ENCODE measurements at regions not wholly inside any gene's neighbourhood (a gene's known extent, or its start where the extent isn't known, plus 50 kb on each side); places are given as distances from the start of the nearest gene placed in this dataset.

DNA sequence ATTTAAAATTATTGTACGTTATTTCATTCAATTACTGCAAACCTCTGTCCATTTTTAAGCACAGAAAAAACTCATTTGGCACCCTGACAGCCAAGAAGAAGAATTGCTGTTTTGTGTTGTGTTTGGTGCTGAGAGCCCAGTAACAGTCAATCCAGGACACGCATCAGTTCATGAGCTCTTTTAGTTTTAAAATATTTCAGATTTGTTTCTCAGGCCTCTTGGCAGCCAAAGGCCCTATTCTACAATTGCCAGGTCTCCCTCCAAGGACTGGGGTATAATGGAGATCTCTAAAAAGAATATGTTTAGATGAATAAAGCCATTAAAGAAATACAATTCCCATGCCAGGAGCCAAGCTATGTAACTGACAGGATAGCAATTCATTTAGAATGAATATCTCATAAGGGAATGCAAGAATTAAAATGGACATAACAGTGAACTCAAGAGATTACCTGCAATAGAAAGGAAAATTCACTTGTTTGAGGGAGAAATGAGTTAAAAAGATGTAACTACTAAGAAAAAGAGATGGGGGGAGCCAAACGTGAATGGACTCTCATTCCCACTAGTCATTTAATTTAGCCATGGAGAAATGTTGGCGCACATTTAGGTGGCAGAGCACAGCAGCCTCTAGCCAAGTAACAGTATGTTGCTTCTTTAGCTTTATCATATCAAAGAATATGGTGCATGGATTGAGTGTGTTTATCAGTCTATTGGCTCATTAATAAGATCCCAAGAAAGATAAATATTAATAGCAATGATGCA lies 140.6 kb upstream of the PELI2 start:
- Histone ChIP-seq H3K4me3 (no peak overlapping the region), H3K4me1 (replicated peaks in 1 of 2) (peaks cover 9 to 23% of the 10 kb centered on the region in 2 donors), H3K27me3 (no peaks in the 10 kb centered on the region), H3K27ac (no peak overlapping the region), H3K36me3 (replicated peaks in 1 of 2) (no peaks in the 10 kb centered on the region), H3K9me3 (replicated peaks in 1 of 3) (no peaks in the 10 kb centered on the region)
- DNase-seq: no peak
- WGBS, 4 donors: 67 to 79% (median 71%) methylated on average over 4 of the region's 4 CpGs
- intact Hi-C loops (cut with DNase I): no loop called here
- no peak for TF ChIP-seq POLR2A (IDR thresholded peaks at IDR 0.05)
- TF ChIP-seq, protein P1, sequence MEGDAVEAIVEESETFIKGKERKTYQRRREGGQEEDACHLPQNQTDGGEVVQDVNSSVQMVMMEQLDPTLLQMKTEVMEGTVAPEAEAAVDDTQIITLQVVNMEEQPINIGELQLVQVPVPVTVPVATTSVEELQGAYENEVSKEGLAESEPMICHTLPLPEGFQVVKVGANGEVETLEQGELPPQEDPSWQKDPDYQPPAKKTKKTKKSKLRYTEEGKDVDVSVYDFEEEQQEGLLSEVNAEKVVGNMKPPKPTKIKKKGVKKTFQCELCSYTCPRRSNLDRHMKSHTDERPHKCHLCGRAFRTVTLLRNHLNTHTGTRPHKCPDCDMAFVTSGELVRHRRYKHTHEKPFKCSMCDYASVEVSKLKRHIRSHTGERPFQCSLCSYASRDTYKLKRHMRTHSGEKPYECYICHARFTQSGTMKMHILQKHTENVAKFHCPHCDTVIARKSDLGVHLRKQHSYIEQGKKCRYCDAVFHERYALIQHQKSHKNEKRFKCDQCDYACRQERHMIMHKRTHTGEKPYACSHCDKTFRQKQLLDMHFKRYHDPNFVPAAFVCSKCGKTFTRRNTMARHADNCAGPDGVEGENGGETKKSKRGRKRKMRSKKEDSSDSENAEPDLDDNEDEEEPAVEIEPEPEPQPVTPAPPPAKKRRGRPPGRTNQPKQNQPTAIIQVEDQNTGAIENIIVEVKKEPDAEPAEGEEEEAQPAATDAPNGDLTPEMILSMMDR (IDR thresholded peaks at IDR 0.05): no peak

DNA sequence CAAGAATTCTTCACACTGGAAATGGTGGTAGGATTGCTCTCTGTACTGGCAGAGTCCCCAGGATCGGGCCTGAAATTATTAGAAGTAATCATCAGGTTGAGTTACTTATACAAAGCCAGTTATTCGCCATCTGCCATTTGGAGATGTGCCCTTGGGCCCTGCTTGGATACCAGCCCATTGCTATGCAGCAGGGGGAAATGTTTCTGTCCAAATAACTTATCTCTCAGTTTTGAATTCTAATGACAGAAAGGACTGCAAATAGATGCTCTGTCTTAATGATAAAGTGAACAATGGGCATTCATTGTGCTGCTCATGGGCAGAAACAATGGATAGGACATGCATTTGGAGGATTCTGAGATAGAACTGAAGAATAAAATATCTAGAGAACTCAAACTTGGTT lies 139.1 kb upstream of the PELI2 start:
- no peaks in the 10 kb centered on the region for H3K36me3 ChIP-seq (replicated peaks in 1 of 2)
- intact Hi-C loops (cut with DNase I): no loop called here
- no peak overlapping the region for H3K27ac ChIP-seq
- no peak overlapping the region for H3K4me3 ChIP-seq
- no peak for DNase-seq
- no peak for TF ChIP-seq POLR2A (IDR thresholded peaks at IDR 0.05)
- TF ChIP-seq, protein P1 (IDR thresholded peaks at IDR 0.05): no peak
- no peaks in the 10 kb centered on the region for H3K27me3 ChIP-seq
- H3K9me3 ChIP-seq (replicated peaks in 1 of 3): no peaks in the 10 kb centered on the region
- H3K4me1 ChIP-seq (replicated peaks in 1 of 2): peaks cover 9 to 23% of the 10 kb centered on the region in 2 donors
- WGBS, 4 donors: 76 to 86% (median 84%) methylated on average over 2 of the region's 2 CpGs

DNA sequence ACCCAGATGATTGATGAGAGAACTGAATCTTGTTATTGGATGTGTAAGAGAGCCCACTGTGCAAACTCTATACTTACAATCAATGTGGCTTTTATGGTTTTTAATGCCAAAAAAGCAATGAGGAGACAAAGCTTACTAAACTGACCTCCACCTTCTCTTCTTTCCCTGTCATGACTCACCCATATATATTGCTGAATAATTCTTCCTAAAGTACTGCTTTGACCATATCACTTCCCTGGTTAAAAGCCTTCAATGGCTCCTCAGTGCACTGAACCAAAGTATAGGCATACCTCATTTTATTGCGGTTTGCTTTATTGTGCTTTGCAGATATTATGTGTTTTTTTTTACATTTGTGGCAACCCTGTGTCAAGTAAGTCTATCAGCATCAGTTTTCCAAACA lies 138.4 kb upstream of the PELI2 start:
- no peaks in the 10 kb centered on the region for H3K27me3 ChIP-seq
- H3K4me1 ChIP-seq (replicated peaks in 1 of 2): peaks cover 9 to 23% of the 10 kb centered on the region in 2 donors
- WGBS, 4 donors: 94 to 97% (median 95%) methylated on average over 1 of the region's 1 CpG
- no peak for DNase-seq
- intact Hi-C loops (cut with DNase I): no loop called here
- no peaks in the 10 kb centered on the region for H3K9me3 ChIP-seq (replicated peaks in 1 of 3)
- TF ChIP-seq POLR2A (IDR thresholded peaks at IDR 0.05): no peak
- TF ChIP-seq, protein P1 (IDR thresholded peaks at IDR 0.05): no peak
- H3K36me3 ChIP-seq (replicated peaks in 1 of 2): no peaks in the 10 kb centered on the region
- H3K4me3 ChIP-seq: no peak overlapping the region
- no peak overlapping the region for H3K27ac ChIP-seq

DNA sequence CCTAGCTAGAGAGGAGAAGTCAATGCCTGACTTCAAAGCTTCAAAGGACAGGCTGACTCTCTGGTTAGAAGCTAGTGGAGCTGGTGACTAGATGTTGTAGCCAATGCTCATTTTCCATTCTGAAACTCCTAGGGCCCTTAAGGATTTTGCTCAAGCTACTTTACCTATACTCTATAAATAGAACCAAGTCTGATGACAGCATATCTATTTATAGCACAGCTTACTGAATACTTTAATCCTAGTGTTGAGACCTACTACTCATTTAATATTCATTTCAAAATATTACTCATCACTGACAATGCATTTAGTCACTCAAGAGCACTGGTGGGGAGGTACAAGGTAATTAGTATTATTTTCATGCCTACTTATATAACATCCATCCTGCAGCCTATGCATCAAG lies 137.2 kb upstream of the PELI2 start:
- H3K4me3 ChIP-seq: no peak overlapping the region
- no peak for DNase-seq
- H3K4me1 ChIP-seq (replicated peaks in 1 of 2): peaks cover 9 to 23% of the 10 kb centered on the region in 2 donors
- intact Hi-C loops (cut with DNase I): no loop called here
- no peaks in the 10 kb centered on the region for H3K27me3 ChIP-seq
- H3K36me3 ChIP-seq (replicated peaks in 1 of 2): no peaks in the 10 kb centered on the region
- TF ChIP-seq, protein P1 (IDR thresholded peaks at IDR 0.05): no peak
- no peak for TF ChIP-seq POLR2A (IDR thresholded peaks at IDR 0.05)
- H3K27ac ChIP-seq: no peak overlapping the region
- no peaks in the 10 kb centered on the region for H3K9me3 ChIP-seq (replicated peaks in 1 of 3)

Data from adrenal gland (tissue), 9 donors.